Activated naive CD4-positive, alpha-beta T cell treated with anti-CD3 and anti-CD28 coated beads, Interleukin-2, amount 50 U/mL, for 72 hours (primary cell): ENCODE measurements at regions not wholly inside any gene's neighbourhood (a gene's known extent, or its start where the extent isn't known, plus 50 kb on each side); places are given as distances from the start of the nearest gene placed in this dataset.
"Not testable (repeated sequence)": the region's sequence is repeated elsewhere in the genome, so short reads cannot be mapped to it uniquely, and the experiment has no call there.

Experiments used
- ATAC-seq, 2 donors: fragments of 150-1000 bp; cut with Tn5 transposase; 2 replicates each; pipeline ENCODE4 v1.10.0; 2021; ENCODE audit warnings: mild to moderate bottlenecking in 2 of 2, moderate library complexity in 2 of 2
- DNase-seq, 2 donors: peaks; one replicate each; pipeline ENCODE4 v3.0.0; 2021 to 2022; ENCODE audit warnings: low spot score in 2 of 2
- H3K27ac Mint-ChIP-seq, 2 donors: one replicate each; pipeline ENCODE4 v1.8.0; 2022; ENCODE audit warnings: mild to moderate bottlenecking in 2 of 2, mixed read lengths in 2 of 2
- H3K36me3 Mint-ChIP-seq, 2 donors: one replicate each; pipeline ENCODE4 v1.8.0; 2022; ENCODE audit warnings: mixed read lengths in 2 of 2
- H3K9me3 Mint-ChIP-seq, 2 donors: one replicate each; pipeline ENCODE4 v1.8.0; 2022; ENCODE audit warnings: mixed read lengths in 2 of 2

- not testable (repeated sequence) for H3K27ac Mint-ChIP-seq, H3K9me3 Mint-ChIP-seq, H3K36me3 Mint-ChIP-seq, ATAC-seq, DNase-seq
These were observed 59.5 kb upstream of the PNPLA4 start for GRCh38 chrX:7986738-7987137.

DNA sequence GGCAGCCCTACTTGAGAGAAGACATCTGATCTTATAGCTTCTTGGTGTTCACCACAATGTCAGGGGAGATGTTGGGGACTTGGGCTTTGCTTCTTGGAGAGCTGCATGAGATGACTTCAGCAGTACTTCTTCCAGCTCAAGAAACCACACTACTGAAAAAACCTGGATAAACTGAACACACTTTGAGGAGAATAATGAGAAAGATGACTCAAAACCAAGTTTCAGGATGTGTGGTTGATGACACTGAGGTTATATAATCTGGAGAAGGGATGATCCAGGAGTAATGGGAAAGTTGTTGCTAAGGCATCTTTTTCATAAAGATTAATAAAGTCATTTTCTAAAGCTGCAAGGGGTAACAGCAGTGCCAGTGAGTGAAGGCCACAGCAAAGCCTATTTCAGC is 58.4 kb upstream of the PNPLA4 start:
- Mint-ChIP-seq H3K36me3 (no peaks in the 10 kb centered on the region), H3K9me3 (no peaks in the 10 kb centered on the region), H3K27ac (no peak overlapping the region)
- DNase-seq (no peak), ATAC-seq (no peak)

- H3K9me3 Mint-ChIP-seq: no peaks in the 10 kb centered on the region
- no peak overlapping the region for H3K27ac Mint-ChIP-seq
- no peaks in the 10 kb centered on the region for H3K36me3 Mint-ChIP-seq
- DNase-seq: no peak
- no peak for ATAC-seq
These were observed 56.4 kb upstream of the PNPLA4 start for GRCh38 chrX:7983581-7983980.
